Omental fat pad (tissue), 3 donors: ENCODE measurements at regions not wholly inside any gene's neighbourhood (a gene's known extent, or its start where the extent isn't known, plus 50 kb on each side); places are given as distances from the start of the nearest gene placed in this dataset.
A peak's percentile ranks its signal among the peaks of the same experiment; 100 is the strongest.

Source experiments
- ATAC-seq: fragments of 150-250 bp; one replicate; pipeline ENCODE4 v1.9.1; 2016; ENCODE audit warnings: mild to moderate bottlenecking, moderate library complexity; ENCODE audit not compliant: low FRiP score
- DNase-seq: peaks from one replicate; pipeline ENCODE4 v3.0.0-alpha.2; 2019; ENCODE audit warnings: low spot score
- CTCF ChIP-seq, 3 donors: fragments of 450-650 bp; IDR thresholded peaks; one replicate each; pipeline ENCODE4 v1.5.1; 2016 to 2017; ENCODE audit warnings: antibody characterized with exemption in 3 of 3, mild to moderate bottlenecking in 3 of 3, moderate library complexity in 2 of 3

- DNase-seq: no peak
- ATAC-seq: no peak
- no peak for TF ChIP-seq CTCF (IDR thresholded peaks at IDR 0.05)
Measured at GRCh38 chr20:23151008-23151703, 65.0 kb upstream of the CD93 start.

- DNase-seq: no peak
- ATAC-seq: no peak
- TF ChIP-seq CTCF (IDR thresholded peaks at IDR 0.05): no peak
Measured at GRCh38 chr20:23150304-23151007, 64.3 kb upstream of the CD93 start.

- no peak for ATAC-seq
- DNase-seq: no peak
- no peak for TF ChIP-seq CTCF (IDR thresholded peaks at IDR 0.05)
Measured at GRCh38 chr20:23149623-23150279, 63.6 kb upstream of the CD93 start.

GRCh38 chr20:23148731-23149570 is 62.8 kb upstream of the CD93 start:
- TF ChIP-seq CTCF (IDR thresholded peaks at IDR 0.05): no peak
- DNase-seq (no peak), ATAC-seq (no peak)

- no peak for TF ChIP-seq CTCF (IDR thresholded peaks at IDR 0.05)
- ATAC-seq (peak; percentile 37), DNase-seq (no peak)
Measured at GRCh38 chr20:23147964-23148730, 62.0 kb upstream of the CD93 start.

- no peak for ATAC-seq
- TF ChIP-seq CTCF (IDR thresholded peaks at IDR 0.05): no peak
Measured at GRCh38 chr20:23147647-23147963, 61.5 kb upstream of the CD93 start.

More at GRCh38 chr20:23147647-23147963, 61.5 kb upstream of the CD93 start:
- DNase-seq: no peak
